ENCODE measurements at regions not wholly inside any gene's neighbourhood (a gene's known extent, or its start where the extent isn't known, plus 50 kb on each side); places are given as distances from the start of the nearest gene placed in this dataset.

DNA sequence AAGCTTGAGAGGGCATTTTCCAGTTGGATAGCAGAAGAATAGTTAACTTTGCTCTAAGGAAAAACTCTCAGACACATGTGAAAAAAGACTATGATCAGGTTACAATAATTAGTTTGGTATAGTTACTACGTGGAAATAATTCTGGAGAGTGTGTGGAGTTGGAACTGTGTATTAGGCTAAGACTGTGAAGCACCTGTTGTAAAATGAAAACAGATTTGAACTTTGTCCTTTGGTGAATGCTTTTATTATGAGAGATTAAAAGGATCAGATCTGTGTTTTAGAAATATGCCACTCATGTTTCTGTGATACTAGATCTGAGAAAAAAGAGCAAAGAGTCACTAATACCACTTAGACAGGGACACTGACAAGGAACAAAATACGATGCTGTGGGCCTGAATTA lies 807.5 kb upstream of the ATXN8OS start:
- Histone ChIP-seq H3K4me3 (ENCODE audit: low read depth, low read length) (no peak overlapping the region), H3K36me3 (ENCODE audit: control insufficient read depth, insufficient read depth, low read length) (no peaks in the 10 kb centered on the region), H3K27me3 (ENCODE audit: control insufficient read depth, insufficient read depth, low read length) (no peaks in the 10 kb centered on the region)
- FAIRE-seq (no peak), DNase-seq (ENCODE audit: low read depth) (no peak)
- TF ChIP-seq, protein P1, sequence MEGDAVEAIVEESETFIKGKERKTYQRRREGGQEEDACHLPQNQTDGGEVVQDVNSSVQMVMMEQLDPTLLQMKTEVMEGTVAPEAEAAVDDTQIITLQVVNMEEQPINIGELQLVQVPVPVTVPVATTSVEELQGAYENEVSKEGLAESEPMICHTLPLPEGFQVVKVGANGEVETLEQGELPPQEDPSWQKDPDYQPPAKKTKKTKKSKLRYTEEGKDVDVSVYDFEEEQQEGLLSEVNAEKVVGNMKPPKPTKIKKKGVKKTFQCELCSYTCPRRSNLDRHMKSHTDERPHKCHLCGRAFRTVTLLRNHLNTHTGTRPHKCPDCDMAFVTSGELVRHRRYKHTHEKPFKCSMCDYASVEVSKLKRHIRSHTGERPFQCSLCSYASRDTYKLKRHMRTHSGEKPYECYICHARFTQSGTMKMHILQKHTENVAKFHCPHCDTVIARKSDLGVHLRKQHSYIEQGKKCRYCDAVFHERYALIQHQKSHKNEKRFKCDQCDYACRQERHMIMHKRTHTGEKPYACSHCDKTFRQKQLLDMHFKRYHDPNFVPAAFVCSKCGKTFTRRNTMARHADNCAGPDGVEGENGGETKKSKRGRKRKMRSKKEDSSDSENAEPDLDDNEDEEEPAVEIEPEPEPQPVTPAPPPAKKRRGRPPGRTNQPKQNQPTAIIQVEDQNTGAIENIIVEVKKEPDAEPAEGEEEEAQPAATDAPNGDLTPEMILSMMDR (IDR thresholded peaks at IDR 0.05; ENCODE audit: insufficient read depth, low read length, severe bottlenecking), result no peak

DNA sequence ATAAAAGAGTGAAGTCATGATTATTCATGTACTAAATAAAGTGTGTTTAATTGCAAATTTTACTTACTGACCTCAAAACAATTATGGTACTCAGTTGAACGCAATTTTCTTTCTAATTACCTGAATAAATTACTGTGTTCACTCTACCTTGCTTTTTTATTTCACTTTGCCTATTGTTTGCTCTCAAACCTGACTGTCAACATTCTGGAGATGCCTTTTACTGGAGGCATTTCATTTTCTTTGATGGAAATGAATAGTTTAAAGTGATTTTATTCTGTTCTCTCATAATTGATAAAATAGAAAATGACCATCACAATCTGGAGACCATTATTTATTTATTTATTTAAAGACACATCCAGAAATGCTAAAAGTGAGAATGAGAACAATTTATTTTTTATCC lies 811.5 kb upstream of the ATXN8OS start:
- no peaks in the 10 kb centered on the region for H3K36me3 ChIP-seq (ENCODE audit: control insufficient read depth, insufficient read depth, low read length)
- TF ChIP-seq, protein P1 (IDR thresholded peaks at IDR 0.05; ENCODE audit: insufficient read depth, low read length, severe bottlenecking), result no peak
- no peak overlapping the region for H3K4me3 ChIP-seq (ENCODE audit: low read depth, low read length)
- H3K27me3 ChIP-seq (ENCODE audit: control insufficient read depth, insufficient read depth, low read length), result no peaks in the 10 kb centered on the region
- no peak for FAIRE-seq
- no peak for DNase-seq (ENCODE audit: low read depth)

DNA sequence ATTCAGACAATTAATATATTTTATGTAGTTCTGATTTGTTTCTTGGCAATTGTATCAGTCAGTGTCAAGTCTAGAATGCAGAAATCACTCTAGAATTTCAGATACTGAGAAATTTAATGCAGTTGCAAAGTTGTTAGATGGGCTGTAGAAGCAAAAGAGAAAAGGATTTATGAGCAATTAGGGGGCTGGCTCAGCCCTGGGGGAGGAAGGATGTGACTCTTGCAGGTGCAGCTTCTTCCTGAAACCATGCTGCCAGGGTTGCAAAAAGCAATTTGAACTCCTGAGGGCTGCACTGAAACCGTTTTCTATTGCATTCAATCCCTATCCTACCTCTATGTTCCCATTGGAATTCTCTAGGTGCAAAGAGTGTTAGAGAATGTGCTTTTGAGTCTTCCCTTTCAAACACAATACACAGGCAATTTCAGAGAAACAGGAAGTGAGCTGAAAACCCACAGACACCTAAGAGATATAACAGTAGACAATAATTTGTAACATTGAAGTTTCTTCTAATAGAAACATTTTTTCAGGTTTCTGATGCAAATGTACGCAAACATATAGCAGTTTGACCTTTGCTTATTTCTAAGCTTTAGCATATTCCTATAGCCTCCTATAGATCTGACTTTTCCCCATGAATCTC lies 814.7 kb upstream of the ATXN8OS start:
- FAIRE-seq (no peak), DNase-seq (ENCODE audit: low read depth) (no peak)
- Histone ChIP-seq H3K36me3 (ENCODE audit: control insufficient read depth, insufficient read depth, low read length) (no peaks in the 10 kb centered on the region), H3K27me3 (ENCODE audit: control insufficient read depth, insufficient read depth, low read length) (no peaks in the 10 kb centered on the region), H3K4me3 (ENCODE audit: low read depth, low read length) (no peak overlapping the region)
- TF ChIP-seq, protein P1 (IDR thresholded peaks at IDR 0.05; ENCODE audit: insufficient read depth, low read length, severe bottlenecking), result no peak

DNA sequence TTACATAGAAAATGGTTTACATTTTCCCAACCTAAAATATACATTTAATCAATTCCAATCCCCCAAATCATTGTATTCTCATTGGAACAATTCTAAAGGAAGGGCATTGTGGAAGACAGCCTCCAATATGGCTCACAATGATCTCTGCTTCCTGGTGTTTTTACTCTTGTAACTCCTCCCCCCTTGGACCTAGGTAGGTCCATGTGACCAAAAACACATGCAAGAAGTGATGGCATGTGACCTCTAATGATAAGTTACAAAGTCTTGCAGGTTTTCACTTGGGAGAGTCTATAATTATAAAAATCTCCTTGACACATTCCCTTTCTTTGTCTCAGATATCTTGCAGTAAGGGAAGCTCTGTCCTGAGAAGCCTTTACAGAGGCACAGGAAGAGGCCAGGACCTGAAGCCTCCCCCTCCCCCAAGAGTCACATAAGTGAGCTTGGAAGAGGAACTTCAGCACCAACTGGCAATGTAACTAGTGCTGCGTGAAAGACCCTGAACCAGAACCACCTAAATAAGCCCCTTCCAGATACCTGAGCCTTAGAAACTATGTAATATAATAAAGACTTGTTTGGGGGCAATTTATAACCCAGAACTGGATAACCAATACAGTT lies 816.2 kb upstream of the ATXN8OS start:
- Histone ChIP-seq H3K4me3 (ENCODE audit: low read depth, low read length) (no peak overlapping the region), H3K27me3 (ENCODE audit: control insufficient read depth, insufficient read depth, low read length) (no peaks in the 10 kb centered on the region), H3K36me3 (ENCODE audit: control insufficient read depth, insufficient read depth, low read length) (no peaks in the 10 kb centered on the region)
- TF ChIP-seq, protein P1 (IDR thresholded peaks at IDR 0.05; ENCODE audit: insufficient read depth, low read length, severe bottlenecking), result no peak
- DNase-seq (ENCODE audit: low read depth) (no peak), FAIRE-seq (no peak)

DNA sequence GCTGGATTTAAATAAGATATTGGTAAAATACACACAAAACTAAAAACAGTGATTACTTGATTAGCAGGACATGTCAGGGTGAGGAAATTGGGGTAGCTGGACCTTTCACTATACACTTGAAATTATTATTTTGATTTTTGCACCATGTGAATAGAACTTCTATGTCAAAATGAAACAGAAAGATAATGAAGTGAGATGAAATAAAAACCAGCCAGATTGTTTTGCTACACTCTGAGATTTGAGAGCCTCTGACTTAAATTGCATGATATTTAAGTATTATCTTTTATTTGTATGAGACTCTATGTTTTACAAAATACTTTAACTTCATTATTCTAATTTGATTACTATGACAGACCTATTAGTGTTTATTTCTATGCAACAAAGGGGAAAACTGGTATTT lies 819.6 kb upstream of the ATXN8OS start:
- TF ChIP-seq, protein P1 (IDR thresholded peaks at IDR 0.05; ENCODE audit: insufficient read depth, low read length, severe bottlenecking), result no peak
- no peaks in the 10 kb centered on the region for H3K27me3 ChIP-seq (ENCODE audit: control insufficient read depth, insufficient read depth, low read length)
- no peak for FAIRE-seq
- DNase-seq (ENCODE audit: low read depth), result no peak
- H3K36me3 ChIP-seq (ENCODE audit: control insufficient read depth, insufficient read depth, low read length), result no peaks in the 10 kb centered on the region
- H3K4me3 ChIP-seq (ENCODE audit: low read depth, low read length), result no peak overlapping the region
